Spleen (tissue), 7 donors: ENCODE measurements at regions not wholly inside any gene's neighbourhood (a gene's known extent, or its start where the extent isn't known, plus 50 kb on each side); places are given as distances from the start of the nearest gene placed in this dataset.

ENCODE experiments used
- POLR2A ChIP-seq, 3 donors: fragments of 450-650 bp; IDR thresholded peaks; one replicate each; pipeline ENCODE4 v1.5.1; 2017; ENCODE audit warnings: antibody characterized with exemption in 3 of 3, mild to moderate bottlenecking in 1 of 3
- TF ChIP-seq, protein P1 (sequence below), 11 experiments: fragments of 200-600 bp in 7 of 11; fragments of 450-650 bp in 4 of 11; sonication (generic) in 4 of 11; IDR thresholded peaks in 8 of 11; conservative IDR thresholded peaks in 3 of 11; 1 replicate in 7 of 11; 2 replicates in 4 of 11; pipeline versions ENCODE4 v1.4.0 to v1.8.0; 2016 to 2021; ENCODE audit warnings: antibody characterized with exemption in 11 of 11, inconsistent platforms in 4 of 11, mild to moderate bottlenecking in 1 of 11
- donor health status: DM: no; HTN: no; CAD: no; lungs with moderate emphysema.
- donor health status: DM: no; HTN: no; CAD: no.
- donor health status: DM: no; HTN: no; CAD: no.

DNA sequence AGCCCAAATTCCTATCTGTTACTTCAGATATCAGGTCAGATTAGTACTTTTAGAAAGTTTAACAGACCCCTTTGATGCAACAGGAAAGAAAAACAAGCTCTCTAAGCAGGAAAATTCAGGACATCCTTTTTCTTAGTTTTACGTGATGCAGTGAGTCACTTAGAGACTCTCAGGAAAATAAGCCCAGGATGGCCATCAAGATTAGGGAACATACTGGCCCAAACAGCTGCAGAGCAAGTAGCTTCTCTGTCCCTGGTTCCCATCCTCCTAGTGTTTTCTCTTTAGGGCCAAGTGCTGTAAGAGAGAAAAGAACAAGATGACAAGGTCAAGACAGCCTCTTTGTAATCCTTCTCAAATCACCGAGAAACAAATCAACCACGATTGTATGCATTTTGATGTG lies 219.1 kb downstream of the ZNF674 start:
- TF ChIP-seq, protein P1, sequence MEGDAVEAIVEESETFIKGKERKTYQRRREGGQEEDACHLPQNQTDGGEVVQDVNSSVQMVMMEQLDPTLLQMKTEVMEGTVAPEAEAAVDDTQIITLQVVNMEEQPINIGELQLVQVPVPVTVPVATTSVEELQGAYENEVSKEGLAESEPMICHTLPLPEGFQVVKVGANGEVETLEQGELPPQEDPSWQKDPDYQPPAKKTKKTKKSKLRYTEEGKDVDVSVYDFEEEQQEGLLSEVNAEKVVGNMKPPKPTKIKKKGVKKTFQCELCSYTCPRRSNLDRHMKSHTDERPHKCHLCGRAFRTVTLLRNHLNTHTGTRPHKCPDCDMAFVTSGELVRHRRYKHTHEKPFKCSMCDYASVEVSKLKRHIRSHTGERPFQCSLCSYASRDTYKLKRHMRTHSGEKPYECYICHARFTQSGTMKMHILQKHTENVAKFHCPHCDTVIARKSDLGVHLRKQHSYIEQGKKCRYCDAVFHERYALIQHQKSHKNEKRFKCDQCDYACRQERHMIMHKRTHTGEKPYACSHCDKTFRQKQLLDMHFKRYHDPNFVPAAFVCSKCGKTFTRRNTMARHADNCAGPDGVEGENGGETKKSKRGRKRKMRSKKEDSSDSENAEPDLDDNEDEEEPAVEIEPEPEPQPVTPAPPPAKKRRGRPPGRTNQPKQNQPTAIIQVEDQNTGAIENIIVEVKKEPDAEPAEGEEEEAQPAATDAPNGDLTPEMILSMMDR (IDR thresholded peaks at IDR 0.05 in 8 of 11, conservative IDR thresholded peaks at IDR 0.05 in 3 of 11), result no peak
- no peak for TF ChIP-seq POLR2A (IDR thresholded peaks at IDR 0.05)
